Common myeloid progenitor, CD34-positive (primary cell): ENCODE measurements at regions not wholly inside any gene's neighbourhood (a gene's known extent, or its start where the extent isn't known, plus 50 kb on each side); places are given as distances from the start of the nearest gene placed in this dataset.

ENCODE experiments used
- CTCF ChIA-PET: fragments of 350-600 bp; sonication (Branson Sonifier 250); formaldehyde crosslinking; loops from one replicate; lab custom pipeline; 2021; ENCODE audit warnings: antibody characterized with exemption; lab: Charles Lee
- POLR2A ChIA-PET: fragments of 350-600 bp; sonication (Branson Sonifier 250); formaldehyde crosslinking; loops from one replicate; lab custom pipeline; 2021; ENCODE audit warnings: antibody characterized with exemption; lab: Charles Lee
- DNase-seq, 3 donors: peaks; one replicate each; pipeline versions ENCODE4 v3.0.0 to v3.0.0-alpha.2; 2013
- H3K27ac ChIP-seq, 2 experiments: 1 replicate in 1 of 2; 2 replicates in 1 of 2; pipeline ENCODE4 v1.7.0; 2013; ENCODE audit warnings: inconsistent platforms in 2 of 2, low read length in 2 of 2, mild to moderate bottlenecking in 2 of 2, low read depth in 1 of 2, moderate library complexity in 1 of 2; ENCODE audit not compliant: severe bottlenecking in 2 of 2, insufficient read depth in 1 of 2, poor library complexity in 1 of 2
- H3K27me3 ChIP-seq, 5 experiments: replicated peaks in 2 of 5; 1 replicate in 3 of 5; 2 replicates in 2 of 5; pipeline versions ENCODE4 v1.6.1 to v1.7.0; 2013; ENCODE audit warnings: low read length in 4 of 5, mild to moderate bottlenecking in 2 of 5, moderate library complexity in 2 of 5, inconsistent platforms in 1 of 5; ENCODE audit not compliant: insufficient read depth in 5 of 5, control insufficient read depth in 4 of 5
- H3K36me3 ChIP-seq, 4 experiments: 1 replicate in 2 of 4; 2 replicates in 2 of 4; pipeline versions ENCODE4 v1.6.1 to v1.7.0; 2013; ENCODE audit warnings: low read length in 3 of 4, control low read depth in 1 of 4, mild to moderate bottlenecking in 1 of 4; ENCODE audit not compliant: control insufficient read depth in 4 of 4, insufficient read depth in 4 of 4
- H3K4me1 ChIP-seq, 4 experiments: 1 replicate in 3 of 4; 2 replicates in 1 of 4; pipeline versions ENCODE4 v1.6.1 to v1.7.1; 2013; ENCODE audit warnings: low read length in 3 of 4, mild to moderate bottlenecking in 3 of 4, control low read depth in 1 of 4, inconsistent platforms in 1 of 4, moderate library complexity in 1 of 4; ENCODE audit not compliant: control insufficient read depth in 4 of 4, insufficient read depth in 4 of 4; ENCODE audit errors: control extremely low read depth in 1 of 4
- H3K4me3 ChIP-seq, 7 experiments: 1 replicate in 4 of 7; 2 replicates in 3 of 7; pipeline versions ENCODE4 v1.5.1 to v1.7.0; 2013; ENCODE audit warnings: mild to moderate bottlenecking in 7 of 7, low read length in 6 of 7, moderate library complexity in 6 of 7, inconsistent platforms in 2 of 7, low read depth in 2 of 7, control low read depth in 1 of 7; ENCODE audit not compliant: insufficient read depth in 4 of 7, control insufficient read depth in 1 of 7; ENCODE audit errors: extremely low read depth in 1 of 7
- H3K9me3 ChIP-seq, 5 experiments: 1 replicate in 4 of 5; 2 replicates in 1 of 5; pipeline versions ENCODE4 v1.6.1 to v1.7.1; 2013; ENCODE audit warnings: low read length in 4 of 5, mild to moderate bottlenecking in 2 of 5, inconsistent platforms in 1 of 5, low read depth in 1 of 5, moderate library complexity in 1 of 5; ENCODE audit not compliant: control insufficient read depth in 4 of 5, insufficient read depth in 2 of 5; ENCODE audit errors: control extremely low read depth in 1 of 5
- WGBS: methylation state at CpG from one replicate; pipeline ENCODE4 v1.1.5; 2013; ENCODE audit not compliant: insufficient coverage; 5-methylcytosine and 5-hydroxymethylcytosine counted together

DNA sequence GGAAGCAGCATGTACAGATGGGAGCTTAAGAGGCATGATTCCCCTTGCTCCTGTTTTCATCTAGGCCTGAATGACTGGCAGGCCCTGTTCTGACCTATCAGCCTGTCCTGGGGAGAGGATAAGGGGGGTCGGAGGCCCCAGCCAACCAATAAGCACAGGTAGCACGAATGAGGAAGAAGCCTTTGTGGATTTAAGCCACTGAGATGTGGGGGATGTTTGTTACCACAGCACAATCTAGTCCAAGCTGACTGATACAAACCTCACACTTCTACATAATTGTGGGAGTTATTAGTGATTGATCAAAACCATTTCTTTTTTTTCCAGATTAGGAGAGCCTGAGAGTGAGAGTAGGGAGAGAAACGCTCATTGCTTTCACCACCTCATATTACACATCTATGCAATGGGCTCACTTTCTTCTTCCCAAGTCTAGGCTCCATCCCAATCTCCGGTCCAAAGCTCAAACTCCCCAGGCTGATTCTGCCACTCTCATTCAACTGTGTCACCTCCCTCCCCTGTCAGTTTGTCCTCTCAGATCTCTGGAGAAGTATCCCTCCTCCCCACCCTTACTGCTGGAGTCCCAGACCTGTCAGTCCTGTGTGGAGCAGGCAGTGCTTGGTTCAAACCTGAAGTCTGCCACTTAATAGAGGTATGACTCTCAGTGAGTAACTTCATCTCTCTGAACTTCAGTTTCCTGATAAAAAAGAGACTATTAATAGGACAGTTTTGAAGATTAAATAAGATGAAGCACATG is 220.5 kb downstream of the PTPRU start:
- Histone ChIP-seq H3K27me3 (peaks cover 0 to 15% (median 2%) of the 10 kb centered on the region in 5 experiments), H3K9me3 (no peaks in the 10 kb centered on the region), H3K36me3 (no peaks in the 10 kb centered on the region), H3K4me3 (no peak overlapping the region), H3K4me1 (no peaks in the 10 kb centered on the region), H3K27ac (no peak overlapping the region)
- CTCF ChIA-PET = interaction anchor here (1.6 kb wide), 1 partner anchor 10 kb away, joined by 3 read pairs; no protein-coding TSS in a partner anchor
- WGBS = 80% methylated on average over 1 of the region's 4 CpGs
- DNase-seq = no peak
- POLR2A ChIA-PET = no interaction called here

GRCh38 chr1:29455781-29456180 is 219.5 kb downstream of the PTPRU start:
- no peak for DNase-seq
- ChIA-PET CTCF (interaction anchor here (1.5 to 1.6 kb wide), 2 partner anchors 8 to 11 kb away, joined by 3 to 4 read pairs; no protein-coding TSS in a partner anchor), POLR2A (no interaction called here)
- no peak overlapping the region for H3K27ac ChIP-seq
- no peaks in the 10 kb centered on the region for H3K4me1 ChIP-seq
- H3K9me3 ChIP-seq = no peaks in the 10 kb centered on the region
- peaks cover 0 to 15% (median 2%) of the 10 kb centered on the region in 5 experiments for H3K27me3 ChIP-seq
- WGBS = 94% methylated on average over 5 of the region's 5 CpGs
- H3K36me3 ChIP-seq = no peaks in the 10 kb centered on the region
- no peak overlapping the region for H3K4me3 ChIP-seq

- ChIA-PET POLR2A (no interaction called here), CTCF (interaction anchor here (1.5 kb wide), 1 partner anchor 9 kb away, joined by 4 read pairs; no protein-coding TSS in a partner anchor)
- Histone ChIP-seq H3K9me3 (no peaks in the 10 kb centered on the region), H3K4me1 (no peaks in the 10 kb centered on the region), H3K27me3 (peaks cover 0 to 19% (median 2%) of the 10 kb centered on the region in 5 experiments), H3K36me3 (no peaks in the 10 kb centered on the region), H3K4me3 (no peak overlapping the region), H3K27ac (no peak overlapping the region)
- 86% methylated on average over 9 of the region's 13 CpGs for WGBS
- DNase-seq = no peak
These were observed 218.5 kb downstream of the PTPRU start for GRCh38 chr1:29454616-29455380.

DNA sequence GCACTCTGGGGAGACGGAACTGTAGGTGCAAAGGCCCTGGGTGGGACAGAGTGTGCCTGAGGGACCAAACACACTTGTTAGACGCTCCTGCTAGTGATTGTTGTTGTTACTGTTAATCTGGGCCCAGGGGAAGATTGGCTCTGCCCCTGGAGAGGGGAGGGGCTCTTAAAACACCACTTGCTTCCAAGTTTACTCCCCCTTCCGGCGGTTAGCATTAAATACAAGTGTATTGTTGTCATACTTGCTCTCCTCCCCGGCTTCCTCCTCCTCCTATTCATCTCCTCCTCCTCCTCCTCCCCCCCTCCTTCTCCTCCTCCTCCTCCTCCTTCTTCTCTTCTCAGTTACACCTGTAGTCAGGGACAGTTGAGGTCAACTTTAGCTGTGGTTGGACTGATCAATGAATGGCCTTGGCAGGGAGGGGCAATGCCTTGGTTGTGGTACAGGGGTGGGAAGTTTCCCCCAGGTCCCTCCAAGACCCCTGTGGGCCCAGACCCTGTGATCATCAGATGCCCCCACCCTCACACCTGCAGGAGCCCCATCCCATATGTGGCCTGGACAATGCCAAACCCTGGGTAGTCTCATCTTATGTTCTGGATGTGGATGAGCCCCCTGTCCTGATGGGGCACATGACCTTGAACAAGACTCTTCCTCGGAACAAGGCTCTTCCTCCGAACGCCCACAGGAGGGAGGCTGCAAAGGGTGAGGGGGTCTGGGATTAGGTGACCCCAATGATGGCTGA is 217.3 kb downstream of the PTPRU start:
- H3K4me3 ChIP-seq = no peak overlapping the region
- ChIA-PET CTCF (no interaction called here), POLR2A (no interaction called here)
- no peaks in the 10 kb centered on the region for H3K36me3 ChIP-seq
- DNase-seq = peak; percentile 21 to 69 (median 55)
- 57% methylated on average over 6 of the region's 8 CpGs for WGBS
- peaks cover 0 to 20% (median 2%) of the 10 kb centered on the region in 5 experiments for H3K27me3 ChIP-seq
- no peaks in the 10 kb centered on the region for H3K4me1 ChIP-seq
- H3K9me3 ChIP-seq = no peaks in the 10 kb centered on the region
- H3K27ac ChIP-seq = no peak overlapping the region

DNA sequence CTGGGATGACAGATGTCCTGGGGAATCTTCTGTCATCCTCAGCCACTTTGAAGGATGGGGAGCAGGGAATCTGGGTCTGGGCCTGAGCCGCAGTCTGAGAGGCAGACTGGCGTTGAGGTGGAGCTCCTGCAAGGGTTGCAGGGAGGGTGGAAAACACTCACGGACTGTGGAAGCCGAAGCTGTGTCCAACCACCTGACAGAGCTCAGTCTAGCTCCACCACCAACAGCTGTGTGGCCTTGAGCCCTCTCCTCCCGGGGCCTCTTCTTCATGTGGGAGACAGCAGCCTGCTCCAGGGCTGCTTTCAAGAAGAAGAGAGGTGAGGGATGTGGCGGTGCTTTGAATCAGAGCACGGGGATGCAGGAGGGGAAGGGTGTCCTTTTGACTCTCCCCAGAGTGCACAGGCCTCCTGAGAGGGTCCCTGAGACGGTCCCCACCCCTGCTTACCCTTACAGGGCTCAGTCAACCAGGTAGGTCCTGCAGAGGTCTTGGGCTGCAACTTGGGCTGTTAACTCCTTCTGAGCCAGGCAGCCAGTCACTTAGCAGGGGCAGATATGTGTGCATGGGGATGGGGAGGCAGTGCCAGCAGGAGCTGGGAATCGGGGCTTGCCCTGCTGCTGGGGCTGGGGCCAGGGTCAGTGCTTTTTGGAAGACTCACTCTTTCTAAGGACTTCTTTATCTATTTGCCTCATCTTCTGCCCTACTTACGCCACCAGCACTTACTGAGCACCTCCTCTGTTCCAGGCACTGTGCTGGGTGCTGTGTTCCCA is 216.3 kb downstream of the PTPRU start:
- ChIA-PET CTCF (no interaction called here), POLR2A (no interaction called here)
- WGBS = 82% methylated on average over 7 of the region's 10 CpGs

DNA sequence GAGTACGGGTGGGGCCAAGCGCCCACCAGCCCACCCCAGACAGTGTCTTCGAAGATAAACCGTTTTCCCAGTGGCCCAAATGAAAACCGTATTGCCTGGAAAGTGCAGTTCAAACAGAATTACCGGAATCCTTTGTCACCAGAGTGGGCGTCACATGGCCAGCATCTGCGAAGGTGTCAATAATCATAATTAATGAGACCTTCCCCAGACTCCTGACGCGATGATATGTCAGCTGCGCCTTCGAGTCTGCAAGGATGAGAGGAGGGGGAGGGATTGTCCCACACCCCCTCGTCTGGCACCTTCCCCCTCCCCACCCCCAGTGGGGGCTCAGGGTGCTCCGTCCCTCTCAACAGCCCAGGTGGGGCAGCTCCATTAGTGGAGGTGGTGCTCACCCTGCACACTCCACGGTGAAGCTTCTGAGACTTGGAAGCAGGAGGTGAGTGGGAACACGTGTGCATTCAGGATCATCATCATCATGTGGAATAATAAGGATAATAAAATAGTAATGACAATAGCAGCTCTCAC is 215.1 kb downstream of the PTPRU start:
- 85% methylated on average over 8 of the region's 16 CpGs for WGBS
- Histone ChIP-seq H3K4me3 (no peak overlapping the region), H3K36me3 (no peaks in the 10 kb centered on the region), H3K27ac (no peak overlapping the region), H3K4me1 (no peaks in the 10 kb centered on the region), H3K27me3 (peaks cover 0 to 12% (median 0%) of the 10 kb centered on the region in 5 experiments), H3K9me3 (no peaks in the 10 kb centered on the region)
- POLR2A ChIA-PET = no interaction called here
- CTCF ChIA-PET = no interaction called here
- DNase-seq = no peak

More for the DNA sequence above, 216.3 kb downstream of the PTPRU start:
- H3K36me3 ChIP-seq = no peaks in the 10 kb centered on the region
- no peak overlapping the region for H3K27ac ChIP-seq
- no peak overlapping the region for H3K4me3 ChIP-seq
- peaks cover 0 to 16% (median 0%) of the 10 kb centered on the region in 5 experiments for H3K27me3 ChIP-seq
- no peaks in the 10 kb centered on the region for H3K9me3 ChIP-seq
- no peak for DNase-seq
- no peaks in the 10 kb centered on the region for H3K4me1 ChIP-seq
